ENCODE measurements at regions not wholly inside any gene's neighbourhood (a gene's known extent, or its start where the extent isn't known, plus 50 kb on each side); places are given as distances from the start of the nearest gene placed in this dataset.

GRCh38 chr1:222047366-222047765 is 305.5 kb upstream of the DUSP10 start:
- ATAC-seq (no peak), DNase-seq (no peak)
- Histone ChIP-seq H3K9me3 (no peaks in the 10 kb centered on the region), H3K4me3 (no peak overlapping the region), H3K27me3 (no peaks in the 10 kb centered on the region), H3K4me1 (peaks cover 20 to 22% of the 10 kb centered on the region in 2 donors), H3K36me3 (no peaks in the 10 kb centered on the region), H3K27ac (no peak overlapping the region)
- intact Hi-C loops (cut with DNase I; ENCODE audit: low total_unique reads) (no loop called here), in situ Hi-C loops (cut with MboI; ENCODE audit: low sequenced_read_pairs in 4 of 4) (no loop called here)
- TF ChIP-seq POLR2A (IDR thresholded peaks at IDR 0.05), result no peak
- no peak for TF ChIP-seq CTCF (IDR thresholded peaks at IDR 0.05 in 4 of 5, conservative IDR thresholded peaks at IDR 0.05 in 1 of 5)

GRCh38 chr1:222046684-222047263 is 304.9 kb upstream of the DUSP10 start:
- Histone ChIP-seq H3K27ac (no peak overlapping the region), H3K36me3 (no peaks in the 10 kb centered on the region), H3K9me3 (no peaks in the 10 kb centered on the region), H3K4me1 (peaks cover 20 to 22% of the 10 kb centered on the region in 2 donors), H3K27me3 (no peaks in the 10 kb centered on the region), H3K4me3 (no peak overlapping the region)
- intact Hi-C loops (cut with DNase I; ENCODE audit: low total_unique reads), result no loop called here
- TF ChIP-seq POLR2A (IDR thresholded peaks at IDR 0.05) (no peak), CTCF (IDR thresholded peaks at IDR 0.05 in 4 of 5, conservative IDR thresholded peaks at IDR 0.05 in 1 of 5) (no peak)
- in situ Hi-C loops (cut with MboI; ENCODE audit: low sequenced_read_pairs in 4 of 4), result no loop called here
- DNase-seq (no peak), ATAC-seq (no peak)

- Histone ChIP-seq H3K4me1 (peaks cover 30% of the 10 kb centered on the region in 2 donors), H3K27me3 (no peaks in the 10 kb centered on the region), H3K9me3 (no peaks in the 10 kb centered on the region), H3K36me3 (no peaks in the 10 kb centered on the region), H3K4me3 (no peak overlapping the region), H3K27ac (no peak overlapping the region)
- in situ Hi-C loops (cut with MboI; ENCODE audit: low sequenced_read_pairs in 4 of 4), result no loop called here
- ATAC-seq (no peak), DNase-seq (no peak)
- TF ChIP-seq POLR2A (IDR thresholded peaks at IDR 0.05) (no peak), CTCF (IDR thresholded peaks at IDR 0.05 in 4 of 5, conservative IDR thresholded peaks at IDR 0.05 in 1 of 5) (no peak)
- intact Hi-C loops (cut with DNase I; ENCODE audit: low total_unique reads), result no loop called here
Measured at GRCh38 chr1:222045786-222046185, 303.9 kb upstream of the DUSP10 start.

- Histone ChIP-seq H3K27me3 (no peaks in the 10 kb centered on the region), H3K4me3 (no peak overlapping the region), H3K4me1 (peaks cover 31 to 35% of the 10 kb centered on the region in 2 donors), H3K27ac (no peak overlapping the region), H3K36me3 (no peaks in the 10 kb centered on the region), H3K9me3 (no peaks in the 10 kb centered on the region)
- intact Hi-C loops (cut with DNase I; ENCODE audit: low total_unique reads), result no loop called here
- in situ Hi-C loops (cut with MboI; ENCODE audit: low sequenced_read_pairs in 4 of 4), result no loop called here
- ATAC-seq (no peak), DNase-seq (no peak)
- TF ChIP-seq CTCF (IDR thresholded peaks at IDR 0.05 in 4 of 5, conservative IDR thresholded peaks at IDR 0.05 in 1 of 5) (no peak), POLR2A (IDR thresholded peaks at IDR 0.05) (no peak)
Measured at GRCh38 chr1:222045236-222045635, 303.3 kb upstream of the DUSP10 start.
